ENCODE measurements at regions not wholly inside any gene's neighbourhood (a gene's known extent, or its start where the extent isn't known, plus 50 kb on each side); places are given as distances from the start of the nearest gene placed in this dataset.

GRCh38 chr2:194714541-194714940 is 942.5 kb upstream of the SLC39A10 start:
- ATAC-seq (replicated peaks in 1 of 4) (no peak), DNase-seq (no peak)
- Histone ChIP-seq H3K4me3 (ENCODE audit: control insufficient read depth in 1 of 2, extremely low read depth in 1 of 2, low read length in 1 of 2) (no peak overlapping the region), H3K4me1 (ENCODE audit: control insufficient read depth in 1 of 2, extremely low read depth in 1 of 2, insufficient read depth in 2 of 2, low read length in 2 of 2) (no peaks in the 10 kb centered on the region), H3K9me3 (no peaks in the 10 kb centered on the region), H3K36me3 (ENCODE audit: control insufficient read depth in 2 of 2, extremely low read depth in 1 of 2, insufficient read depth in 1 of 2, low read length in 1 of 2) (no peaks in the 10 kb centered on the region), H3K27ac (ENCODE audit: low read length) (no peak overlapping the region), H3K27me3 (replicated peaks in 1 of 2; ENCODE audit: control insufficient read depth in 2 of 2, extremely low read depth in 1 of 2, insufficient read depth in 2 of 2, low read length in 1 of 2) (no peaks in the 10 kb centered on the region)
- Mint-ChIP-seq H3K36me3 (no peaks in the 10 kb centered on the region), H3K27me3 (peaks cover 0 to 5% of the 10 kb centered on the region in 2 donors), H3K9me3 (no peaks in the 10 kb centered on the region), H3K4me3 (no peak overlapping the region), H3K4me1 (no peaks in the 10 kb centered on the region), H3K27ac (no peak overlapping the region)
- 100% methylated on average over 1 of the region's 1 CpG for WGBS (ENCODE audit: insufficient coverage)
- ChIA-PET POLR2A (no interaction called here), CTCF (interaction anchor here in 1 of 2 donors (0.7 kb wide), 1 partner anchor 974 kb away, joined by 6 read pairs; no protein-coding TSS in a partner anchor)

DNA sequence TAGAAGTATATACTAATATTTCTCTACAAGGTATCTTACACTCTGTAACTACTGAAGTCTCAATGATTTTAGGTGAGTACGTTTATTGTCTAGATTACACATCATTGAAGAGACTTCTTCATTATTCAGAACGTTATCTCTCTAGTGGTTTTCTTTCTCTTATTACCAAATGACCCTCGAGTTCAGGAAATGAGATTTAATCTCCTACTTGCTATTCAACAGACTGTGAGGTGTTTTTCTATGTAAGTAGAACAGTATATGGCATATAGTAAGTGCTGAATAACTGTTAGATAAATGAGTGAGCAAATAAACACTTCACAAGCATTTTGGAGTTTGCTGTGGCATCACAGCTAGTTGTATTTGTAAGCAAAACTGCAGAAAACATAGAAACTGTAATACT is 947.2 kb upstream of the SLC39A10 start:
- POLR2A ChIA-PET: interaction anchor here in 1 of 2 donors (0.6 kb wide), 1 partner anchor 61 kb away, joined by 3 read pairs; no protein-coding TSS in a partner anchor
- no CpG with 5 or more reads among the region's 3 CpGs for WGBS (ENCODE audit: insufficient coverage)

GRCh38 chr2:194706179-194706578 is 950.8 kb upstream of the SLC39A10 start:
- no peaks in the 10 kb centered on the region for H3K4me1 ChIP-seq (ENCODE audit: control insufficient read depth in 1 of 2, extremely low read depth in 1 of 2, insufficient read depth in 2 of 2, low read length in 2 of 2)
- DNase-seq (no peak), ATAC-seq (replicated peaks in 1 of 4) (no peak)
- no peaks in the 10 kb centered on the region for H3K36me3 Mint-ChIP-seq
- ChIA-PET CTCF (no interaction called here), POLR2A (interaction anchor here in 1 of 2 donors (0.6 kb wide), 1 partner anchor 10 kb away, joined by 3 read pairs; no protein-coding TSS in a partner anchor)
- no peaks in the 10 kb centered on the region for H3K27me3 Mint-ChIP-seq
- H3K27ac Mint-ChIP-seq: no peak overlapping the region
- 40% methylated on average over 1 of the region's 2 CpGs for WGBS (ENCODE audit: insufficient coverage)
- no peaks in the 10 kb centered on the region for H3K9me3 Mint-ChIP-seq
- H3K4me3 ChIP-seq (ENCODE audit: control insufficient read depth in 1 of 2, extremely low read depth in 1 of 2, low read length in 1 of 2): no peak overlapping the region
- H3K36me3 ChIP-seq (ENCODE audit: control insufficient read depth in 2 of 2, extremely low read depth in 1 of 2, insufficient read depth in 1 of 2, low read length in 1 of 2): no peaks in the 10 kb centered on the region
- no peak overlapping the region for H3K27ac ChIP-seq (ENCODE audit: low read length)
- no peak overlapping the region for H3K4me3 Mint-ChIP-seq
- H3K9me3 ChIP-seq: no peaks in the 10 kb centered on the region
- no peaks in the 10 kb centered on the region for H3K4me1 Mint-ChIP-seq
- H3K27me3 ChIP-seq (replicated peaks in 1 of 2; ENCODE audit: control insufficient read depth in 2 of 2, extremely low read depth in 1 of 2, insufficient read depth in 2 of 2, low read length in 1 of 2): no peaks in the 10 kb centered on the region

More for the DNA sequence above, 947.2 kb upstream of the SLC39A10 start:
- Histone ChIP-seq H3K4me1 (ENCODE audit: control insufficient read depth in 1 of 2, extremely low read depth in 1 of 2, insufficient read depth in 2 of 2, low read length in 2 of 2) (no peaks in the 10 kb centered on the region), H3K9me3 (no peaks in the 10 kb centered on the region), H3K4me3 (ENCODE audit: control insufficient read depth in 1 of 2, extremely low read depth in 1 of 2, low read length in 1 of 2) (no peak overlapping the region), H3K27ac (ENCODE audit: low read length) (no peak overlapping the region), H3K27me3 (replicated peaks in 1 of 2; ENCODE audit: control insufficient read depth in 2 of 2, extremely low read depth in 1 of 2, insufficient read depth in 2 of 2, low read length in 1 of 2) (no peaks in the 10 kb centered on the region), H3K36me3 (ENCODE audit: control insufficient read depth in 2 of 2, extremely low read depth in 1 of 2, insufficient read depth in 1 of 2, low read length in 1 of 2) (no peaks in the 10 kb centered on the region)
- H3K27ac Mint-ChIP-seq: no peak overlapping the region
- DNase-seq (no peak), ATAC-seq (replicated peaks in 1 of 4) (no peak)
- H3K27me3 Mint-ChIP-seq: peaks cover 0 to 4% of the 10 kb centered on the region in 2 donors
- CTCF ChIA-PET: no interaction called here
- H3K36me3 Mint-ChIP-seq: no peaks in the 10 kb centered on the region
- no peaks in the 10 kb centered on the region for H3K4me1 Mint-ChIP-seq
- H3K9me3 Mint-ChIP-seq: no peaks in the 10 kb centered on the region
- no peak overlapping the region for H3K4me3 Mint-ChIP-seq

DNA sequence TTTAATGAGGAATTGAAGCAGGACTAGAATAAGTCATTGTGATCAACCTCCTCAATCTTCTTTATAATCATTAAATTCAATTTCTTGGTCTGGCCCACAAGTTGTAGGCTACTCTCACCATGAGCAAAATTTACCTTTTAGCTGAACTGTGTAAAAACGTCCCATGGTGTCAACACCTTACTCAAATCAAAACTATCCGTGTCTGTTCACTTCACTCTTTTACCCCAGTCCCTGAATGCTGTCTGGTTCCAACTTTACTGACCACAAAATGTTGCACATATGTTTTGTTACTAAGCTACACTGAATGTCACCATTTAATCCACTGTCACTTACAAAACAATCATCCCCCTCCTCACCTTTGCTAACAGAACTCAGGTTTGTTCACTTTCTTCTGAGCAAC is 951.6 kb upstream of the SLC39A10 start:
- no peaks in the 10 kb centered on the region for H3K9me3 Mint-ChIP-seq
- ATAC-seq (replicated peaks in 1 of 4) (no peak), DNase-seq (no peak)
- no peaks in the 10 kb centered on the region for H3K27me3 ChIP-seq (replicated peaks in 1 of 2; ENCODE audit: control insufficient read depth in 2 of 2, extremely low read depth in 1 of 2, insufficient read depth in 2 of 2, low read length in 1 of 2)
- 30% methylated on average over 2 of the region's 2 CpGs for WGBS (ENCODE audit: insufficient coverage)
- no peaks in the 10 kb centered on the region for H3K4me1 ChIP-seq (ENCODE audit: control insufficient read depth in 1 of 2, extremely low read depth in 1 of 2, insufficient read depth in 2 of 2, low read length in 2 of 2)
- ChIA-PET CTCF (no interaction called here), POLR2A (no interaction called here)
- no peaks in the 10 kb centered on the region for H3K4me1 Mint-ChIP-seq
- H3K27ac ChIP-seq (ENCODE audit: low read length): no peak overlapping the region
- no peaks in the 10 kb centered on the region for H3K36me3 ChIP-seq (ENCODE audit: control insufficient read depth in 2 of 2, extremely low read depth in 1 of 2, insufficient read depth in 1 of 2, low read length in 1 of 2)
- H3K27me3 Mint-ChIP-seq: no peaks in the 10 kb centered on the region
- H3K4me3 ChIP-seq (ENCODE audit: control insufficient read depth in 1 of 2, extremely low read depth in 1 of 2, low read length in 1 of 2): no peak overlapping the region
- H3K36me3 Mint-ChIP-seq: no peaks in the 10 kb centered on the region
- no peak overlapping the region for H3K4me3 Mint-ChIP-seq
- no peaks in the 10 kb centered on the region for H3K9me3 ChIP-seq
- H3K27ac Mint-ChIP-seq: no peak overlapping the region

DNA sequence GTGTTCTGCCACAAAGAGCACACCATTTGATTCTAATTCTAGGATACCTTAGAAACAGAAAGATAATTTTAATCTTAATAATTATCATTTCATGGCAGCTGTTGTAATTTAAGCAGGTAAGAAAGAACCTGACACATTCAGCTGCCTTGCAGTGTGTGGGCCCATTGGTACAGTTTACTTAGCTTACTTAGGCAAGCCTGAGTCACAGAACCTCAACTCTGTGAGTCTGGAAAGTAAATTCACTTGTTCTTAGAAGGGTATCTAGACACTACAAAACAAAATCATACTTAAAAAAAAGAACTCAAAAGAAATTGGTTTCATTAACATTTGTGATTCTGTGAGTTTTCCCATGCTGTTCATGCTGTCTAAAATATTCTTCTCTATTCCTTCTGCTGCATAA is 956.3 kb upstream of the SLC39A10 start:
- Histone ChIP-seq H3K4me1 (ENCODE audit: control insufficient read depth in 1 of 2, extremely low read depth in 1 of 2, insufficient read depth in 2 of 2, low read length in 2 of 2) (no peaks in the 10 kb centered on the region), H3K27me3 (replicated peaks in 1 of 2; ENCODE audit: control insufficient read depth in 2 of 2, extremely low read depth in 1 of 2, insufficient read depth in 2 of 2, low read length in 1 of 2) (no peaks in the 10 kb centered on the region), H3K9me3 (no peaks in the 10 kb centered on the region), H3K27ac (ENCODE audit: low read length) (no peak overlapping the region), H3K4me3 (ENCODE audit: control insufficient read depth in 1 of 2, extremely low read depth in 1 of 2, low read length in 1 of 2) (no peak overlapping the region), H3K36me3 (ENCODE audit: control insufficient read depth in 2 of 2, extremely low read depth in 1 of 2, insufficient read depth in 1 of 2, low read length in 1 of 2) (no peaks in the 10 kb centered on the region)
- no peak overlapping the region for H3K4me3 Mint-ChIP-seq
- peaks cover 0 to 2% of the 10 kb centered on the region in 2 donors for H3K27me3 Mint-ChIP-seq
- ChIA-PET POLR2A (no interaction called here), CTCF (no interaction called here)
- no peaks in the 10 kb centered on the region for H3K36me3 Mint-ChIP-seq
- H3K27ac Mint-ChIP-seq: no peak overlapping the region
- no peak for ATAC-seq (replicated peaks in 1 of 4)
- DNase-seq: no peak
- H3K4me1 Mint-ChIP-seq: no peaks in the 10 kb centered on the region
- peaks cover 0 to 5% (median 0%) of the 10 kb centered on the region in 3 donors for H3K9me3 Mint-ChIP-seq

DNA sequence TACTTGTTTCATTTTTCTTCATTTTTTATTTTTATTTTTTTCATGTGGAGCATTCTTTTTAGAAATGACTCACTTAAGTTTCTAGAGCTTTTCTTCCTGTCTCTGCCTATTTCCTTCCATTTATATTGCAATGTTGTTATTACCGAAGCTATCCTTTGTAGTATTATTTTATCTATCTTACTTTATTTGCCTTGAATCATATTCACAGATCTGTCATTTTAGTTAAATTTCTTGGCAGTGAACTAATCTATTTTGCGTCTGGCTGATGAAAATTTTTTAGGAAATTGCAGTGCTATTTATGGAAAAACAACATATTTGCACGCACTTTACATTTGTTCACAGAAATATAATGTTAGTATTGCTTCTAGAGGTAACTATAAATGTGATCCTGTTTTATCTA is 956.9 kb upstream of the SLC39A10 start:
- Mint-ChIP-seq H3K9me3 (peaks cover 0 to 9% (median 0%) of the 10 kb centered on the region in 3 donors), H3K36me3 (no peaks in the 10 kb centered on the region), H3K4me1 (no peaks in the 10 kb centered on the region), H3K4me3 (no peak overlapping the region), H3K27ac (no peak overlapping the region), H3K27me3 (peaks cover 0 to 2% of the 10 kb centered on the region in 2 donors)
- ChIA-PET POLR2A (no interaction called here), CTCF (no interaction called here)
- no CpG with 5 or more reads among the region's 3 CpGs for WGBS (ENCODE audit: insufficient coverage)
- no peak overlapping the region for H3K27ac ChIP-seq (ENCODE audit: low read length)
- no peak overlapping the region for H3K4me3 ChIP-seq (ENCODE audit: control insufficient read depth in 1 of 2, extremely low read depth in 1 of 2, low read length in 1 of 2)
- no peaks in the 10 kb centered on the region for H3K4me1 ChIP-seq (ENCODE audit: control insufficient read depth in 1 of 2, extremely low read depth in 1 of 2, insufficient read depth in 2 of 2, low read length in 2 of 2)
- no peaks in the 10 kb centered on the region for H3K27me3 ChIP-seq (replicated peaks in 1 of 2; ENCODE audit: control insufficient read depth in 2 of 2, extremely low read depth in 1 of 2, insufficient read depth in 2 of 2, low read length in 1 of 2)
- DNase-seq: no peak
- no peaks in the 10 kb centered on the region for H3K36me3 ChIP-seq (ENCODE audit: control insufficient read depth in 2 of 2, extremely low read depth in 1 of 2, insufficient read depth in 1 of 2, low read length in 1 of 2)
- H3K9me3 ChIP-seq: no peaks in the 10 kb centered on the region
- no peak for ATAC-seq (replicated peaks in 1 of 4)

- H3K9me3 ChIP-seq: no peaks in the 10 kb centered on the region
- no peak overlapping the region for H3K27ac Mint-ChIP-seq
- no CpG with 5 or more reads among the region's 3 CpGs for WGBS (ENCODE audit: insufficient coverage)
- no peaks in the 10 kb centered on the region for H3K36me3 Mint-ChIP-seq
- H3K4me1 Mint-ChIP-seq: no peaks in the 10 kb centered on the region
- CTCF ChIA-PET: no interaction called here
- DNase-seq: no peak
- peaks cover 0 to 9% (median 5%) of the 10 kb centered on the region in 3 donors for H3K9me3 Mint-ChIP-seq
- H3K4me1 ChIP-seq (ENCODE audit: control insufficient read depth in 1 of 2, extremely low read depth in 1 of 2, insufficient read depth in 2 of 2, low read length in 2 of 2): no peaks in the 10 kb centered on the region
- peaks cover 0 to 2% of the 10 kb centered on the region in 2 donors for H3K27me3 Mint-ChIP-seq
- no peaks in the 10 kb centered on the region for H3K36me3 ChIP-seq (ENCODE audit: control insufficient read depth in 2 of 2, extremely low read depth in 1 of 2, insufficient read depth in 1 of 2, low read length in 1 of 2)
- no peak overlapping the region for H3K4me3 Mint-ChIP-seq
- no peaks in the 10 kb centered on the region for H3K27me3 ChIP-seq (replicated peaks in 1 of 2; ENCODE audit: control insufficient read depth in 2 of 2, extremely low read depth in 1 of 2, insufficient read depth in 2 of 2, low read length in 1 of 2)
- H3K4me3 ChIP-seq (ENCODE audit: control insufficient read depth in 1 of 2, extremely low read depth in 1 of 2, low read length in 1 of 2): no peak overlapping the region
- ATAC-seq (replicated peaks in 1 of 4): no peak
- POLR2A ChIA-PET: no interaction called here
- no peak overlapping the region for H3K27ac ChIP-seq (ENCODE audit: low read length)
Measured at GRCh38 chr2:194698012-194698411, 959.0 kb upstream of the SLC39A10 start.

All from T-cell (primary cell).